Hepatocyte (in vitro differentiated cells): ENCODE measurements at regions not wholly inside any gene's neighbourhood (a gene's known extent, or its start where the extent isn't known, plus 50 kb on each side); places are given as distances from the start of the nearest gene placed in this dataset.

ENCODE experiments used
- DNase-seq: peaks from one replicate; pipeline ENCODE4 v3.0.0-alpha.2; 2016; ENCODE audit warnings: low spot score
- H2AFZ ChIP-seq: fragments of 200-600 bp; sonication (generic); 2 replicates; pipeline ENCODE4 v1.6.0; 2016; ENCODE audit warnings: antibody characterized with exemption, mild to moderate bottlenecking
- H3K27ac ChIP-seq: fragments of 200-600 bp; sonication (generic); 2 replicates; pipeline ENCODE4 v1.5.1; 2016; ENCODE audit warnings: mild to moderate bottlenecking
- H3K27me3 ChIP-seq: fragments of 200-600 bp; sonication (generic); 2 replicates; pipeline ENCODE4 v1.6.1; 2016
- H3K36me3 ChIP-seq: fragments of 200-600 bp; sonication (generic); replicated peaks from 2 replicates; pipeline ENCODE4 v1.5.1; 2016; ENCODE audit warnings: low read depth; ENCODE audit not compliant: insufficient read depth
- H3K4me1 ChIP-seq: fragments of 200-600 bp; sonication (generic); 2 replicates; pipeline ENCODE4 v1.5.1; 2016; ENCODE audit warnings: mild to moderate bottlenecking, moderate library complexity; ENCODE audit not compliant: insufficient read depth
- H3K4me2 ChIP-seq: fragments of 200-600 bp; sonication (generic); 2 replicates; pipeline ENCODE4 v1.6.0; 2016
- H3K4me3 ChIP-seq: fragments of 200-600 bp; sonication (generic); 2 replicates; pipeline ENCODE4 v1.5.1; 2016; ENCODE audit warnings: mild to moderate bottlenecking
- H3K79me2 ChIP-seq: fragments of 200-600 bp; sonication (generic); 2 replicates; pipeline ENCODE4 v1.6.0; 2017; ENCODE audit warnings: mild to moderate bottlenecking
- H3K9me2 ChIP-seq: fragments of 200-600 bp; sonication (generic); replicated peaks from 2 replicates; pipeline ENCODE4 v1.6.0; 2017; ENCODE audit warnings: mild to moderate bottlenecking; ENCODE audit not compliant: insufficient read depth
- H3K9me3 ChIP-seq: fragments of 200-600 bp; sonication (generic); 2 replicates; pipeline ENCODE4 v1.5.1; 2016; ENCODE audit warnings: low read depth, mild to moderate bottlenecking
- H4K20me1 ChIP-seq: fragments of 200-600 bp; sonication (generic); 2 replicates; pipeline ENCODE4 v1.6.0; 2016; ENCODE audit warnings: mild to moderate bottlenecking; ENCODE audit not compliant: insufficient read depth, poor library complexity, severe bottlenecking
- EZH2 ChIP-seq: fragments of 200-600 bp; sonication (generic); IDR thresholded peaks from 2 replicates; pipeline ENCODE4 v1.6.1; 2016; ENCODE audit warnings: antibody characterized with exemption, mild to moderate bottlenecking, borderline replicate concordance
- EZH2phosphoT487 ChIP-seq: fragments of 200-600 bp; sonication (generic); IDR thresholded peaks from one replicate; pipeline ENCODE4 v1.6.1; 2018; ENCODE audit warnings: antibody characterized with exemption, mild to moderate bottlenecking, low read depth, moderate library complexity; ENCODE audit not compliant: unreplicated experiment, severe bottlenecking
- WGBS: methylation state at CpG from one replicate; pipeline ENCODE4 v1.1.6; 2016; ENCODE audit warnings: low lambda C conversion rate; ENCODE audit errors: missing lambda C conversion rate; 5-methylcytosine and 5-hydroxymethylcytosine counted together
- TF ChIP-seq, protein P1 (sequence below): fragments of 200-600 bp; sonication (generic); IDR thresholded peaks from 2 replicates; pipeline ENCODE4 v1.5.1; 2016; ENCODE audit warnings: antibody characterized with exemption, mild to moderate bottlenecking; ENCODE audit not compliant: poor library complexity

DNA sequence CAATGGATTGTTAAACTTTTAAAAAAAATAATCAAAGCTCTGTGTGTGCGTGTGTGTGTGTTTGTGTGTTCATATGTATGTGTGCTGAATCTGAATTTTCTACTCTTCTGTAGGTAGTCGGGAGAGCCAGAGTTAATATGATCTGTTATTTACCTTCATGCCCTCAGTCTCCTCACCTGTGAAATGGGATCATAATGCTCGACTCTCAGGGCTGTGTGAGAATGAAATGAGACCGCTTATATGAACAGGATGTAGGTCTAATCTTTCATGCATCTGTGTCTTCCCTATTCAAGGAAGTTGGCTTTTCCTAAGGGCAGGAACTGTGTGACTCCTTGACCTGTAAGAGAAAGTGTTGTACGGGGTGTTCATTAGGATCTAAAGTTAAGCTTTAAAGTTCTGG is 182.2 kb downstream of the RPLP1 start:
- 89% methylated on average over 5 of the region's 5 CpGs for WGBS

DNA sequence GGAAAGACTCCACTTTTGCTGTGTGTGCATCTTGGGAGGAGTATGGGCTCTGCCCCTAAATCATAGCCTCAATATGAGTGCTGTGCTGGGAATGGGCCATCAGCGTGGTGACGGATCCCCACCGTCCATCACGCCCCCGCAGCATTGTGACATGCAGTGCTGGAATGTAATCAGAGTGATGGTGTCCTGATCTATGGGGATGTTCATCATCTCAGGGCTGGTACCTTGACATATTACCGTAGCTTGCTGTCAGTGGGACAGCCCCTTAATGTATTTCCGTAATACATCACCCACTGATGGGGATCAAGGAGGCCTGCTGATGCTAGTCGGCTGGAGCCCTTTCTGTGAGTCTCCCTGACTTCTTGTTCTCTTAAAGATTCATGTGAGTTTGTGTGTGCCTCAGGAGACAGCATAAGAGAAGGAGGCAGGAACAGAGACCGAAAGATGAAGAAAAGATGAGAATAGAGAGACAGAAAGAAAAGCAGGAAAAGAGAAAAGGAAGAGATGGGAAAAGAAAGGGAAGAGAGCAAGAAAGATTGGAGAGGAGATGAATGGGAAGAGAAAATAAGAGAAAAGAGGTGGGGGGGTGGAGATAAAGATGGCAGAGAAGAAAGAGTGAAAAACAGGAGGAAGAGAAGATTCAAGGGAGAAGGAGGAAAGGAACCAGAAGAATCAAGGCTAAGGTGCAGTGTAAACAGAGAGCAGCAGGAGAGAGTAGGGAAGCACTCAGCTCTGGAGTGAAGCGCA is 183.7 kb downstream of the RPLP1 start:
- Histone ChIP-seq H3K4me1 (no peaks in the 10 kb centered on the region), H3K9me3 (no peaks in the 10 kb centered on the region), H3K27ac (no peak overlapping the region), H3K36me3 (no peaks in the 10 kb centered on the region), H3K27me3 (peaks cover 12% of the 10 kb centered on the region), H3K9me2 (no peaks in the 10 kb centered on the region), H3K79me2 (no peaks in the 10 kb centered on the region), H2AFZ (no peak overlapping the region), H3K4me2 (no peak overlapping the region), H4K20me1 (no peaks in the 10 kb centered on the region), H3K4me3 (no peak overlapping the region)
- DNase-seq: no peak
- TF ChIP-seq EZH2: no peak
- no peak for TF ChIP-seq EZH2phosphoT487
- TF ChIP-seq, protein P1, sequence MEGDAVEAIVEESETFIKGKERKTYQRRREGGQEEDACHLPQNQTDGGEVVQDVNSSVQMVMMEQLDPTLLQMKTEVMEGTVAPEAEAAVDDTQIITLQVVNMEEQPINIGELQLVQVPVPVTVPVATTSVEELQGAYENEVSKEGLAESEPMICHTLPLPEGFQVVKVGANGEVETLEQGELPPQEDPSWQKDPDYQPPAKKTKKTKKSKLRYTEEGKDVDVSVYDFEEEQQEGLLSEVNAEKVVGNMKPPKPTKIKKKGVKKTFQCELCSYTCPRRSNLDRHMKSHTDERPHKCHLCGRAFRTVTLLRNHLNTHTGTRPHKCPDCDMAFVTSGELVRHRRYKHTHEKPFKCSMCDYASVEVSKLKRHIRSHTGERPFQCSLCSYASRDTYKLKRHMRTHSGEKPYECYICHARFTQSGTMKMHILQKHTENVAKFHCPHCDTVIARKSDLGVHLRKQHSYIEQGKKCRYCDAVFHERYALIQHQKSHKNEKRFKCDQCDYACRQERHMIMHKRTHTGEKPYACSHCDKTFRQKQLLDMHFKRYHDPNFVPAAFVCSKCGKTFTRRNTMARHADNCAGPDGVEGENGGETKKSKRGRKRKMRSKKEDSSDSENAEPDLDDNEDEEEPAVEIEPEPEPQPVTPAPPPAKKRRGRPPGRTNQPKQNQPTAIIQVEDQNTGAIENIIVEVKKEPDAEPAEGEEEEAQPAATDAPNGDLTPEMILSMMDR: no peak
- WGBS: 86% methylated on average over 10 of the region's 10 CpGs

More for the DNA sequence above, 182.2 kb downstream of the RPLP1 start:
- Histone ChIP-seq H3K9me2 (no peaks in the 10 kb centered on the region), H3K9me3 (no peaks in the 10 kb centered on the region), H3K4me2 (no peak overlapping the region), H3K27me3 (peaks cover 12% of the 10 kb centered on the region), H2AFZ (no peak overlapping the region), H3K4me3 (no peak overlapping the region), H3K36me3 (no peaks in the 10 kb centered on the region), H3K79me2 (no peaks in the 10 kb centered on the region), H4K20me1 (no peaks in the 10 kb centered on the region), H3K4me1 (no peaks in the 10 kb centered on the region), H3K27ac (no peak overlapping the region)
- no peak for DNase-seq
- no peak for TF ChIP-seq EZH2phosphoT487

DNA sequence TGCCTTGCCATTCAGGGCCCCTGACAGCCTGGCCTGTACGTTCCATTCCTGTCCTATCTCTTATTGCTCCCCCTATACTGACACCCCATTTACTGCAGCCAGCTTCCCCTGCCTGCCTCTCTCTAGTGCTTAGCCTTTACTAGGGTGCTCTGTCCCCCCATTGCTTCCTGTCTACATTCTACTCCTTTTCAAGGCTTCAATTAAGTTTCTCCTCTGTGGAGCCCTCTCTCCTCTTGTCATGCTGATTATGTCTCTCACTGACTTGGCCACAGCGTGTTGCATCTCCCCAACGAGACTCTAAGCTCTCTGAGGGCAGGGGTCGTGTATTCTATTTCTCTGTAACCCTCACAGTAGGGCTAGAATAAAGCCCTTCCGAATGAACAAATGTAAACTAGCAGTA is 185.2 kb downstream of the RPLP1 start:
- 83% methylated on average over 5 of the region's 5 CpGs for WGBS
- Histone ChIP-seq H2AFZ (no peak overlapping the region), H3K27ac (no peak overlapping the region), H3K4me1 (no peaks in the 10 kb centered on the region), H3K36me3 (no peaks in the 10 kb centered on the region), H4K20me1 (no peaks in the 10 kb centered on the region), H3K9me2 (no peaks in the 10 kb centered on the region), H3K27me3 (peaks cover 9% of the 10 kb centered on the region), H3K4me3 (no peak overlapping the region), H3K9me3 (no peaks in the 10 kb centered on the region), H3K79me2 (no peaks in the 10 kb centered on the region), H3K4me2 (no peak overlapping the region)
- TF ChIP-seq, protein P1: no peak
- TF ChIP-seq EZH2 (no peak), EZH2phosphoT487 (no peak)
- DNase-seq: no peak

DNA sequence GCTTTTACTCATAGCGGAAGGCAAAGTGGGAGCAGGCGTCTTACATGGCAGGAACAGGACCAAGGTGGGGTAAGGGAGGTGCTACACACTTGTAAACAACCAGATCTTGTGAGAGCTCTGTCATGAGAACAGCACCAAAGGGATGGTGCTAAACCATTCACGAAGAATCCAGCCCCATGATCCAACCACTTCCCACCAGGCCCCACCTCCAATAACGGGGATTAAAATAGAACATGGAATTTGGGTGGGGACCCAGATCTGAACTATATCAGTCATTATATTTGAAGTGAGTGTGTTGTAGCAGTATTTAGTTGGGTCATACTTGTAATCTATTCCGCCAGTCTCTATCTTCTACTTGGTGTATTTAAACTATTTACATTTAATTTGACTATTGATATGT is 190.9 kb downstream of the RPLP1 start:
- Histone ChIP-seq H3K36me3 (no peaks in the 10 kb centered on the region), H3K9me2 (no peaks in the 10 kb centered on the region), H3K4me2 (no peak overlapping the region), H3K4me1 (peaks cover 5% of the 10 kb centered on the region), H3K4me3 (no peak overlapping the region), H4K20me1 (no peaks in the 10 kb centered on the region), H2AFZ (no peak overlapping the region), H3K27me3 (peaks cover 6% of the 10 kb centered on the region), H3K79me2 (no peaks in the 10 kb centered on the region), H3K9me3 (no peaks in the 10 kb centered on the region), H3K27ac (no peak overlapping the region)
- TF ChIP-seq EZH2phosphoT487: no peak
- TF ChIP-seq, protein P1: no peak
- TF ChIP-seq EZH2: no peak
- WGBS: 93% methylated on average over 5 of the region's 5 CpGs
- no peak for DNase-seq
